RWPE2 (cell line): ENCODE measurements at regions not wholly inside any gene's neighbourhood (a gene's known extent, or its start where the extent isn't known, plus 50 kb on each side); places are given as distances from the start of the nearest gene placed in this dataset.

ENCODE experiments used
- ATAC-seq: fragments of 200-7000 bp; cut with Tn5 transposase; 3 replicates; pipeline ENCODE4 v1.9.1; 2021; ENCODE audit warnings: low read depth
- DNase-seq: peaks from one replicate; pipeline ENCODE4 v3.0.0-alpha.2; 2020; ENCODE audit warnings: low spot score
- H3K27ac ChIP-seq: fragments of 450-650 bp; 2 replicates; pipeline ENCODE4 v1.5.1; 2017; ENCODE audit warnings: mild to moderate bottlenecking; ENCODE audit not compliant: poor library complexity, severe bottlenecking
- H3K27me3 ChIP-seq: fragments of 250-450 bp; sonication (Bioruptor Pico); 2 replicates; pipeline ENCODE4 v1.5.1; 2021; ENCODE audit warnings: mild to moderate bottlenecking, moderate library complexity; ENCODE audit not compliant: insufficient read depth, poor library complexity, severe bottlenecking
- H3K36me3 ChIP-seq: fragments of 250-450 bp; sonication (Bioruptor Pico); 2 replicates; pipeline ENCODE4 v1.5.1; 2020; ENCODE audit warnings: low read depth, mild to moderate bottlenecking, moderate library complexity
- H3K4me1 ChIP-seq: fragments of 250-450 bp; sonication (Bioruptor Pico); 2 replicates; pipeline ENCODE4 v1.5.1; 2021; ENCODE audit warnings: mild to moderate bottlenecking, moderate library complexity; ENCODE audit not compliant: insufficient read depth, poor library complexity, severe bottlenecking
- H3K4me3 ChIP-seq: fragments of 250-450 bp; sonication (Bioruptor Pico); 2 replicates; pipeline ENCODE4 v1.5.1; 2021; ENCODE audit warnings: mild to moderate bottlenecking, moderate library complexity; ENCODE audit not compliant: severe bottlenecking
- H3K9me3 ChIP-seq: fragments of 250-450 bp; sonication (Bioruptor Pico); 2 replicates; pipeline ENCODE4 v1.5.1; 2021; ENCODE audit warnings: mild to moderate bottlenecking, moderate library complexity; ENCODE audit not compliant: severe bottlenecking
- TF ChIP-seq, protein P1 (sequence below): fragments of 450-650 bp; IDR thresholded peaks from one replicate; pipeline ENCODE4 v1.5.1; 2017; ENCODE audit warnings: mild to moderate bottlenecking, moderate library complexity; ENCODE audit not compliant: poor library complexity, severe bottlenecking

DNA sequence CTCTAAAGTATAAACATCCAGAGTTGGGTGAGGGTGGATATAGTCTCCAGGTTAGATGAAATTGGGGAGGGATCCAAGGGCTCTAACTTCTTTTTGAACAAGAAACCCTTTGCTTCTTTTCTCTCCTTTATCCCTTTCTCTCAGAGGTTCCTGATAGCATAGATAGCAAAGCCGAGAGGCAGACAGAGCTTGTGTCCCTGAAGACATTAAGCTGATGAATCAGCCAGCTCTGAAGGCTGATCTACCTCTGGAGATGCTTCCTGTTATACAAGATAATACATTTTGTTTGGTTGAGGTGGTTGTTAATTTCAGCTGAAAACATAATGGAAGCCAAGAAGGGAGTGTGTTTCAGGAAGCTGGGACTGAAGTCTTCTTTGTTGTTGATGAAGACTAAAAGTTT, 193.2 kb downstream of the PDCD6IP start:
- Histone ChIP-seq H3K4me3 (no peak overlapping the region), H3K36me3 (no peaks in the 10 kb centered on the region), H3K9me3 (no peaks in the 10 kb centered on the region), H3K27ac (no peak overlapping the region), H3K27me3 (no peaks in the 10 kb centered on the region), H3K4me1 (no peaks in the 10 kb centered on the region)
- DNase-seq (no peak), ATAC-seq (no peak)
- TF ChIP-seq, protein P1, sequence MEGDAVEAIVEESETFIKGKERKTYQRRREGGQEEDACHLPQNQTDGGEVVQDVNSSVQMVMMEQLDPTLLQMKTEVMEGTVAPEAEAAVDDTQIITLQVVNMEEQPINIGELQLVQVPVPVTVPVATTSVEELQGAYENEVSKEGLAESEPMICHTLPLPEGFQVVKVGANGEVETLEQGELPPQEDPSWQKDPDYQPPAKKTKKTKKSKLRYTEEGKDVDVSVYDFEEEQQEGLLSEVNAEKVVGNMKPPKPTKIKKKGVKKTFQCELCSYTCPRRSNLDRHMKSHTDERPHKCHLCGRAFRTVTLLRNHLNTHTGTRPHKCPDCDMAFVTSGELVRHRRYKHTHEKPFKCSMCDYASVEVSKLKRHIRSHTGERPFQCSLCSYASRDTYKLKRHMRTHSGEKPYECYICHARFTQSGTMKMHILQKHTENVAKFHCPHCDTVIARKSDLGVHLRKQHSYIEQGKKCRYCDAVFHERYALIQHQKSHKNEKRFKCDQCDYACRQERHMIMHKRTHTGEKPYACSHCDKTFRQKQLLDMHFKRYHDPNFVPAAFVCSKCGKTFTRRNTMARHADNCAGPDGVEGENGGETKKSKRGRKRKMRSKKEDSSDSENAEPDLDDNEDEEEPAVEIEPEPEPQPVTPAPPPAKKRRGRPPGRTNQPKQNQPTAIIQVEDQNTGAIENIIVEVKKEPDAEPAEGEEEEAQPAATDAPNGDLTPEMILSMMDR, result no peak

GRCh38 chr3:33993631-33994030, 195.2 kb downstream of the PDCD6IP start:
- H3K27ac ChIP-seq, result no peak overlapping the region
- no peak for ATAC-seq
- TF ChIP-seq, protein P1, result no peak
- no peaks in the 10 kb centered on the region for H3K9me3 ChIP-seq
- no peaks in the 10 kb centered on the region for H3K4me1 ChIP-seq
- no peaks in the 10 kb centered on the region for H3K36me3 ChIP-seq
- no peak for DNase-seq
- no peak overlapping the region for H3K4me3 ChIP-seq
- H3K27me3 ChIP-seq, result no peaks in the 10 kb centered on the region

- Histone ChIP-seq H3K27me3 (no peaks in the 10 kb centered on the region), H3K36me3 (no peaks in the 10 kb centered on the region), H3K4me3 (no peak overlapping the region), H3K4me1 (no peaks in the 10 kb centered on the region), H3K9me3 (no peaks in the 10 kb centered on the region), H3K27ac (no peak overlapping the region)
- ATAC-seq, result no peak
- DNase-seq, result no peak
- TF ChIP-seq, protein P1, result no peak
Measured at GRCh38 chr3:33994568-33994967, 196.1 kb downstream of the PDCD6IP start.

- Histone ChIP-seq H3K4me1 (no peaks in the 10 kb centered on the region), H3K4me3 (no peak overlapping the region), H3K27ac (no peak overlapping the region), H3K36me3 (no peaks in the 10 kb centered on the region), H3K9me3 (no peaks in the 10 kb centered on the region), H3K27me3 (no peaks in the 10 kb centered on the region)
- DNase-seq, result no peak
- no peak for ATAC-seq
- TF ChIP-seq, protein P1, result no peak
Measured at GRCh38 chr3:34000301-34000700, 201.9 kb downstream of the PDCD6IP start.

- Histone ChIP-seq H3K4me1 (no peaks in the 10 kb centered on the region), H3K9me3 (no peaks in the 10 kb centered on the region)
Measured at GRCh38 chr3:34001022-34001421, 202.6 kb downstream of the PDCD6IP start.

More at GRCh38 chr3:34001022-34001421, 202.6 kb downstream of the PDCD6IP start:
- DNase-seq (no peak), ATAC-seq (no peak)
- Histone ChIP-seq H3K4me3 (no peak overlapping the region), H3K36me3 (no peaks in the 10 kb centered on the region), H3K27ac (no peak overlapping the region), H3K27me3 (no peaks in the 10 kb centered on the region)
- TF ChIP-seq, protein P1, result no peak
